ENCODE measurements at regions not wholly inside any gene's neighbourhood (a gene's known extent, or its start where the extent isn't known, plus 50 kb on each side); places are given as distances from the start of the nearest gene placed in this dataset.

- H3K27me3 Mint-ChIP-seq, result peaks cover 13% of the 10 kb centered on the region
- DNase-seq, result no peak
- CTCF ChIA-PET, result no interaction called here
- H3K4me1 Mint-ChIP-seq, result no peaks in the 10 kb centered on the region
- H3K4me3 Mint-ChIP-seq, result no peak overlapping the region
- POLR2A ChIA-PET, result no interaction called here
- H3K9me3 Mint-ChIP-seq, result peaks cover 12% of the 10 kb centered on the region
- H3K27ac Mint-ChIP-seq, result no peak overlapping the region
- H3K36me3 Mint-ChIP-seq (ENCODE audit: low read depth), result no peaks in the 10 kb centered on the region
Observed at GRCh38 chr21:32894321-32894720, 122.8 kb upstream of the PAXBP1 start.

GRCh38 chr21:32900814-32901213, 124.9 kb upstream of the OLIG2 start:
- Mint-ChIP-seq H3K9me3 (peaks cover 1% of the 10 kb centered on the region), H3K36me3 (ENCODE audit: low read depth) (no peaks in the 10 kb centered on the region), H3K4me3 (no peak overlapping the region), H3K4me1 (no peaks in the 10 kb centered on the region), H3K27me3 (peaks cover 10% of the 10 kb centered on the region), H3K27ac (no peak overlapping the region)
- ChIA-PET CTCF (no interaction called here), POLR2A (no interaction called here)
- DNase-seq, result no peak

GRCh38 chr21:32907521-32907920, 118.2 kb upstream of the OLIG2 start:
- Mint-ChIP-seq H3K36me3 (ENCODE audit: low read depth) (no peaks in the 10 kb centered on the region), H3K27ac (no peak overlapping the region), H3K4me1 (no peaks in the 10 kb centered on the region), H3K9me3 (no peaks in the 10 kb centered on the region), H3K27me3 (peaks cover 25% of the 10 kb centered on the region), H3K4me3 (no peak overlapping the region)
- ChIA-PET POLR2A (no interaction called here), CTCF (no interaction called here)
- no peak for DNase-seq

- DNase-seq, result no peak
- peaks cover 25% of the 10 kb centered on the region for H3K27me3 Mint-ChIP-seq
- no peaks in the 10 kb centered on the region for H3K36me3 Mint-ChIP-seq (ENCODE audit: low read depth)
- POLR2A ChIA-PET, result no interaction called here
- H3K4me1 Mint-ChIP-seq, result no peaks in the 10 kb centered on the region
- H3K4me3 Mint-ChIP-seq, result no peak overlapping the region
- H3K9me3 Mint-ChIP-seq, result no peaks in the 10 kb centered on the region
- CTCF ChIA-PET, result interaction anchor here (2.1 kb wide), 1 partner anchor 13 kb away, joined by 5 read pairs; no protein-coding TSS in a partner anchor
- no peak overlapping the region for H3K27ac Mint-ChIP-seq
Observed at GRCh38 chr21:32908534-32908933, 117.2 kb upstream of the OLIG2 start.

- DNase-seq, result no peak
- Mint-ChIP-seq H3K4me1 (peaks cover 7% of the 10 kb centered on the region), H3K9me3 (no peaks in the 10 kb centered on the region), H3K27me3 (peaks cover 25% of the 10 kb centered on the region), H3K27ac (no peak overlapping the region), H3K4me3 (no peak overlapping the region), H3K36me3 (ENCODE audit: low read depth) (no peaks in the 10 kb centered on the region)
- ChIA-PET CTCF (interaction anchor here (2.1 kb wide), 1 partner anchor 12 kb away, joined by 5 read pairs; no protein-coding TSS in a partner anchor), POLR2A (no interaction called here)
Observed at GRCh38 chr21:32909393-32909792, 116.3 kb upstream of the OLIG2 start.

GRCh38 chr21:32914424-32915039, 111.2 kb upstream of the OLIG2 start:
- no peak for DNase-seq
- Mint-ChIP-seq H3K27ac (no peak overlapping the region), H3K4me3 (no peak overlapping the region), H3K36me3 (ENCODE audit: low read depth) (no peaks in the 10 kb centered on the region), H3K27me3 (peaks cover 29% of the 10 kb centered on the region), H3K4me1 (peaks cover 20% of the 10 kb centered on the region), H3K9me3 (no peaks in the 10 kb centered on the region)
- POLR2A ChIA-PET, result no interaction called here
- CTCF ChIA-PET, result interaction anchor here (1.1 kb wide), 2 partner anchors 28 to 283 kb away, joined by 3 read pairs; no protein-coding TSS in a partner anchor

GRCh38 chr21:32915099-32915498, 110.6 kb upstream of the OLIG2 start:
- POLR2A ChIA-PET, result no interaction called here

GRCh38 chr21:32916088-32916487, 109.6 kb upstream of the OLIG2 start:
- CTCF ChIA-PET, result interaction anchor here (1.3 kb wide), 1 partner anchor 15 kb away, joined by 5 read pairs; no protein-coding TSS in a partner anchor
- H3K27ac Mint-ChIP-seq, result no peak overlapping the region
- H3K9me3 Mint-ChIP-seq, result no peaks in the 10 kb centered on the region
- DNase-seq, result no peak
- POLR2A ChIA-PET, result no interaction called here
- H3K27me3 Mint-ChIP-seq, result peaks cover 21% of the 10 kb centered on the region
- H3K4me3 Mint-ChIP-seq, result no peak overlapping the region
- peaks cover 20% of the 10 kb centered on the region for H3K4me1 Mint-ChIP-seq
- no peaks in the 10 kb centered on the region for H3K36me3 Mint-ChIP-seq (ENCODE audit: low read depth)

More at GRCh38 chr21:32915099-32915498, 110.6 kb upstream of the OLIG2 start:
- peaks cover 20% of the 10 kb centered on the region for H3K4me1 Mint-ChIP-seq
- H3K9me3 Mint-ChIP-seq, result no peaks in the 10 kb centered on the region
- no peak overlapping the region for H3K27ac Mint-ChIP-seq
- CTCF ChIA-PET, result interaction anchor here (1.1 kb wide), 2 partner anchors 28 to 282 kb away, joined by 3 read pairs; no protein-coding TSS in a partner anchor
- peaks cover 24% of the 10 kb centered on the region for H3K27me3 Mint-ChIP-seq
- H3K4me3 Mint-ChIP-seq, result no peak overlapping the region
- H3K36me3 Mint-ChIP-seq (ENCODE audit: low read depth), result no peaks in the 10 kb centered on the region
- no peak for DNase-seq

- H3K4me3 Mint-ChIP-seq, result no peak overlapping the region
Observed at GRCh38 chr21:32916522-32917099, 109.1 kb upstream of the OLIG2 start.

GRCh38 chr21:32917362-32918135, 108.2 kb upstream of the OLIG2 start:
- Mint-ChIP-seq H3K4me3 (no peak overlapping the region), H3K4me1 (peaks cover 20% of the 10 kb centered on the region), H3K9me3 (no peaks in the 10 kb centered on the region), H3K27me3 (peaks cover 20% of the 10 kb centered on the region), H3K36me3 (ENCODE audit: low read depth) (no peaks in the 10 kb centered on the region), H3K27ac (no peak overlapping the region)
- ChIA-PET CTCF (interaction anchor here (0.5 to 1.9 kb wide), 3 partner anchors 14 to 370 kb away, joined by 4 to 5 read pairs (median 5); no protein-coding TSS in a partner anchor), POLR2A (no interaction called here)
- DNase-seq, result no peak

More at GRCh38 chr21:32916522-32917099, 109.1 kb upstream of the OLIG2 start:
- Mint-ChIP-seq H3K27me3 (peaks cover 18% of the 10 kb centered on the region), H3K27ac (no peak overlapping the region), H3K9me3 (no peaks in the 10 kb centered on the region), H3K4me1 (peaks cover 20% of the 10 kb centered on the region), H3K36me3 (ENCODE audit: low read depth) (no peaks in the 10 kb centered on the region)
- no peak for DNase-seq
- CTCF ChIA-PET, result interaction anchor here (1.3 to 1.9 kb wide), 2 partner anchors 15 to 24 kb away, joined by 4 to 5 read pairs; no protein-coding TSS in a partner anchor
- POLR2A ChIA-PET, result no interaction called here

- Mint-ChIP-seq H3K27ac (no peak overlapping the region), H3K4me1 (peaks cover 20% of the 10 kb centered on the region), H3K36me3 (ENCODE audit: low read depth) (no peaks in the 10 kb centered on the region), H3K4me3 (no peak overlapping the region), H3K9me3 (no peaks in the 10 kb centered on the region), H3K27me3 (peaks cover 24% of the 10 kb centered on the region)
- DNase-seq, result no peak
- POLR2A ChIA-PET, result no interaction called here
- CTCF ChIA-PET, result interaction anchor here (0.5 to 1.9 kb wide), 2 partner anchors 22 to 371 kb away, joined by 4 to 5 read pairs; no protein-coding TSS in a partner anchor
Observed at GRCh38 chr21:32918478-32919120, 107.1 kb upstream of the OLIG2 start.

GRCh38 chr21:32920474-32920873, 105.3 kb upstream of the OLIG2 start:
- no peaks in the 10 kb centered on the region for H3K36me3 Mint-ChIP-seq (ENCODE audit: low read depth)
- CTCF ChIA-PET, result interaction anchor here (1.2 kb wide), 1 partner anchor 20 kb away, joined by 3 read pairs; no protein-coding TSS in a partner anchor
- no peak overlapping the region for H3K27ac Mint-ChIP-seq
- peaks cover 3% of the 10 kb centered on the region for H3K4me1 Mint-ChIP-seq
- peaks cover 24% of the 10 kb centered on the region for H3K27me3 Mint-ChIP-seq
- DNase-seq, result no peak
- POLR2A ChIA-PET, result no interaction called here
- H3K4me3 Mint-ChIP-seq, result no peak overlapping the region
- peaks cover 12% of the 10 kb centered on the region for H3K9me3 Mint-ChIP-seq

All from activated CD4-positive, alpha-beta memory T cell treated with anti-CD3 and anti-CD28 coated beads, Interleukin-2, amount 10 ng/mL, durations not matched to agents 7 days and 5 days (primary cell).